AG09319 (cell line): ENCODE measurements at regions not wholly inside any gene's neighbourhood (a gene's known extent, or its start where the extent isn't known, plus 50 kb on each side); places are given as distances from the start of the nearest gene placed in this dataset.

Experiments used
- DNase-seq: peaks from one replicate; pipeline ENCODE4 v3.0.0-alpha.2; 2010; ENCODE audit warnings: low read depth; ENCODE audit errors: extremely low read depth
- CTCF ChIP-seq: IDR thresholded peaks from 2 replicates; pipeline ENCODE4 v1.5.1; 2011; ENCODE audit warnings: low read depth, mild to moderate bottlenecking, inconsistent platforms, low read length, moderate library complexity

GRCh38 chr16:26762594-26762993, 304.1 kb upstream of the C16orf82 start:
- no peak for DNase-seq
- no peak for TF ChIP-seq CTCF

GRCh38 chr16:26765087-26765486, 301.6 kb upstream of the C16orf82 start:
- DNase-seq = no peak
- peak; percentile 20 for TF ChIP-seq CTCF

- DNase-seq = no peak
- no peak for TF ChIP-seq CTCF
Observed at GRCh38 chr16:26768385-26769010, 298.2 kb upstream of the C16orf82 start.

GRCh38 chr16:26770547-26770946, 296.2 kb upstream of the C16orf82 start:
- no peak for DNase-seq
- no peak for TF ChIP-seq CTCF

GRCh38 chr16:26772503-26772902, 294.2 kb upstream of the C16orf82 start:
- no peak for TF ChIP-seq CTCF
- DNase-seq = no peak

- no peak for DNase-seq
- no peak for TF ChIP-seq CTCF
Observed at GRCh38 chr16:26777821-26778220, 288.9 kb upstream of the C16orf82 start.

GRCh38 chr16:26787924-26788323, 278.8 kb upstream of the C16orf82 start:
- DNase-seq = no peak
- no peak for TF ChIP-seq CTCF
